BE2C (cell line): ENCODE measurements at regions not wholly inside any gene's neighbourhood (a gene's known extent, or its start where the extent isn't known, plus 50 kb on each side); places are given as distances from the start of the nearest gene placed in this dataset.

Source experiments
- DNase-seq: peaks from one replicate; pipeline ENCODE4 v3.0.0-alpha.2; 2020
- H3K27me3 ChIP-seq: fragments of 250-450 bp; sonication (Bioruptor Pico); 2 replicates; pipeline ENCODE4 v1.5.1; 2020; ENCODE audit warnings: mild to moderate bottlenecking
- H3K36me3 ChIP-seq: fragments of 250-450 bp; sonication (Bioruptor Pico); 2 replicates; pipeline ENCODE4 v1.5.1; 2020; ENCODE audit warnings: mild to moderate bottlenecking
- H3K4me1 ChIP-seq: fragments of 250-450 bp; sonication (Bioruptor Pico); 2 replicates; pipeline ENCODE4 v1.5.1; 2020
- H3K4me3 ChIP-seq: 2 replicates; pipeline ENCODE4 v1.5.1; 2011; ENCODE audit warnings: low read depth, low read length
- H3K9me3 ChIP-seq: fragments of 250-450 bp; sonication (Bioruptor Pico); 2 replicates; pipeline ENCODE4 v1.5.1; 2020
- TF ChIP-seq, protein P1 (sequence below): IDR thresholded peaks from 2 replicates; pipeline ENCODE4 v1.5.1; 2012; ENCODE audit warnings: mild to moderate bottlenecking, low read depth, low read length

DNA sequence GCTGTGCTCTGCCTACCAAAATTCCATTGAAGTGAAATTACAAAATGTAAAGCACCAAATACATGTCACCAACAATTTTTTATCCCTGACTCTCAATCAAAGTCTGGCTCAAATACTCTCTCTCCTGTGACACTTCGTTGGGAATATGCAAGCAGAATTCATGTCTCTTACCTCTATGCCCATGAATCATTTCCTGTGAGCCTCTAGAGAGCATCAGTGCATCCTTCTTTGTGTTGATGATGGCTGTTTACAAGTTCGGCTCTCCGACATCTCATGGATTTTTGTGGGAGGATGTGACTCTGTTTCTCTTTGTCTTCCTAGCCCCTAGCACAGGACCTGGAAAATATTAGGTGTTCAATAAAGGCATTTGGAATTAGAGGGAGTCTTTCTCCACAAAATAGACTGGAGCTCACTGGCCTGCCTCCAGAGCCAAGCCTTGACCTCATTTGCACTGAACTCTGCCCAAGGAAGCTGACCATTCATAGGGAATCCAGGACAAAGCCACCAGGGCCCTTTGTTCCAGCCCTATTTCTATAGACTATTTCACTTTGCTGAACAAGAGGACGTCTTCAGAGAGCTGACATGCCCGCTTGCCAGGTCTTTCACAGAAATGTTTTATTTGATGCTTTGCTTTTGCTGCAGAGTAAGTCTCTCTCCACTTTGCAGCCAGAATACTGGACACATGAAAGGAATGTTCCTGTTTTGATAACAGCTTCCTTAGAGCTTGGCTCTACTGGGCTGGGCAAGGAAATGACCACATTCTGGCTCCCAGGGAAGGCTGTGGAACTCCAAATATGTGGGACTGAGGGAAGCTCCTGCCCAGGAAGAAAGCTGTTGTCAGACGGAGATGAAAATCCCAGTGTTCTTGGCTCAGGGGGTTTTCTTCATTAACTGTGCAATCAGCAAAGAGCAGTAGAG, 194.5 kb upstream of the CDYL start:
- Histone ChIP-seq H3K27me3 (0 out of 2 replicates have a peak, but pooled peaks cover 2% of the 10 kb centered on the region), H3K4me3 (no peak overlapping the region), H3K36me3 (no peaks in the 10 kb centered on the region), H3K9me3 (no peaks in the 10 kb centered on the region), H3K4me1 (no peaks in the 10 kb centered on the region)
- TF ChIP-seq, protein P1, sequence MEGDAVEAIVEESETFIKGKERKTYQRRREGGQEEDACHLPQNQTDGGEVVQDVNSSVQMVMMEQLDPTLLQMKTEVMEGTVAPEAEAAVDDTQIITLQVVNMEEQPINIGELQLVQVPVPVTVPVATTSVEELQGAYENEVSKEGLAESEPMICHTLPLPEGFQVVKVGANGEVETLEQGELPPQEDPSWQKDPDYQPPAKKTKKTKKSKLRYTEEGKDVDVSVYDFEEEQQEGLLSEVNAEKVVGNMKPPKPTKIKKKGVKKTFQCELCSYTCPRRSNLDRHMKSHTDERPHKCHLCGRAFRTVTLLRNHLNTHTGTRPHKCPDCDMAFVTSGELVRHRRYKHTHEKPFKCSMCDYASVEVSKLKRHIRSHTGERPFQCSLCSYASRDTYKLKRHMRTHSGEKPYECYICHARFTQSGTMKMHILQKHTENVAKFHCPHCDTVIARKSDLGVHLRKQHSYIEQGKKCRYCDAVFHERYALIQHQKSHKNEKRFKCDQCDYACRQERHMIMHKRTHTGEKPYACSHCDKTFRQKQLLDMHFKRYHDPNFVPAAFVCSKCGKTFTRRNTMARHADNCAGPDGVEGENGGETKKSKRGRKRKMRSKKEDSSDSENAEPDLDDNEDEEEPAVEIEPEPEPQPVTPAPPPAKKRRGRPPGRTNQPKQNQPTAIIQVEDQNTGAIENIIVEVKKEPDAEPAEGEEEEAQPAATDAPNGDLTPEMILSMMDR, result no peak
- DNase-seq, result no peak

DNA sequence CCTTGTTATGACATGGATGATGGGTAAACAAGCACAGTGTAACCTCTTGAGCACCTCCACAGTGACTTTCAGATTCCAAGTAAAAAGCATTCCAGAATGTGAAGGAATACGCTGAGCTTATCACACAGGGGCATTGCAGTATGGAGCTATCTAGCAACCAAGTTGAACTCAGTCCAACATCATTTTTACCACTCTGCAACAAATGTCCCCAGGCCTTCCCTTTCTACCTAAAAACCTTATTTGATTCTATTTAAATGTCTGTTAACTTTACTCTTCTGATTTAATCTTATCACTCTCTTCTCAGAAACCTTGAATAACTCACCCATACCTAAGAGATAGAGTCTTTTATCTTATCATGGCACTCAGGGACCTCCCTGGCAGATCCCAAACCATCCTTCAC, 195.8 kb upstream of the CDYL start:
- H3K36me3 ChIP-seq, result no peaks in the 10 kb centered on the region

DNA sequence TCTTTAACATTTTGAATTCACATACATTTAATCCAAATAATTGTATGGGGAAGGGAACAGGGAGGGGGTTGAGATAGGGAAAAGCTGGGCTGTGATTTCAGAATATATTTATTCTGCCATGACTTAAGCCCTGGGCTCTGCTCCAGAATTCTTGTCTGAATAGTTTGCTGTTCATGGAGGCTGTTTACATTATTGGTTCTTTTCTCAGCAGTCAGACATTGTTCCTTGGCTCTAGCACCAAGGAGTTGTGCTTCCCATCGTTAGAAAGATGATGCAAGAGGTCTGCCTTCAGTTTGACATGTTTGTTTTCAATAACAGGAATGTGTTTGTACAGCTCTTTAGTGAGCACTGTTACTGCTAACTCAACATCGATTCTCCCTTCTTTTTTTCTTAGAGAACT, 198.8 kb upstream of the CDYL start:
- Histone ChIP-seq H3K36me3 (no peaks in the 10 kb centered on the region), H3K4me1 (no peaks in the 10 kb centered on the region), H3K9me3 (no peaks in the 10 kb centered on the region), H3K27me3 (no peaks in the 10 kb centered on the region), H3K4me3 (no peak overlapping the region)
- TF ChIP-seq, protein P1, result no peak
- DNase-seq, result no peak

More for the DNA sequence above, 195.8 kb upstream of the CDYL start:
- no peak for DNase-seq
- Histone ChIP-seq H3K9me3 (no peaks in the 10 kb centered on the region), H3K4me3 (no peak overlapping the region), H3K4me1 (no peaks in the 10 kb centered on the region), H3K27me3 (no peaks in the 10 kb centered on the region)
- TF ChIP-seq, protein P1, result no peak

DNA sequence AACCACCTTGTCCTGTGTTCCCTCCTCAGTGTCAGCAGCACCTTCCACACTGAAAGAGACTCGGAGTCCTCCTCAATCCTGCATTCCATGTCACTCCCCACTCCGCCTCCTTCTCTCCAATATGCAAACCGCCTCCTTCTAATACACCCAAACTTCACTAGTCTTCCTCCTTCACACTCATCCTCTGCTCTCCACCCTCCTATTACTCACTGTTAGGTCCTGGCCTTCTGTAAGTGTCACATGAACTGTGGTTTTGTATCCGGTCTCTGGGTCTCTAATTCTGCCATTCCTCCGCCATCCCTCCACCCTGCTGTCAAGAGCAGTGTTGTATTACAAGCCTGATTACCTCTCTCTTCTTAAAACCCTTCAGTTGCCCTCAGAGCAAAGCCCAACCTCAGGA, 200.5 kb upstream of the CDYL start:
- no peak for DNase-seq
- TF ChIP-seq, protein P1, result no peak
- Histone ChIP-seq H3K4me1 (no peaks in the 10 kb centered on the region), H3K27me3 (no peaks in the 10 kb centered on the region), H3K9me3 (no peaks in the 10 kb centered on the region), H3K36me3 (no peaks in the 10 kb centered on the region), H3K4me3 (no peak overlapping the region)

DNA sequence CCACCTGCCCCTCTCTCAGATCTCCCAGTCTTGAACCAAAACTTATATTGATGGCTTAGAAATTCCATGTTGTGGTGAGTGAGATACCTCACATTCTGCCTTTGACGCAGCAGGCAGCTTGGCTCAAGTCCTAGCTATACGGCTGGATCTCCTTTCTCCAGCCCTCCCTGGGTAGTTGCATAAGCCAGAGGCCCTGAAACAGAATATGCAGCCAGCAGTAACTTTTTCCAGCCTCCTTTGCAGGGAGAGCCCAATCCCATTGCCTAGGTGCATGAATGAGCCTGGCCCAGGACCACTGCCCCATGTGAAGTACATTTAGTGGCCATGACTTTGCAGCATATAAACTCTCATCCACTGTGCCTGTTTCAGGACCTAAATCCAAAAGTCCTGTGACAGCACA, 202.2 kb upstream of the CDYL start:
- no peak for DNase-seq
- Histone ChIP-seq H3K4me1 (no peaks in the 10 kb centered on the region), H3K27me3 (no peaks in the 10 kb centered on the region), H3K36me3 (no peaks in the 10 kb centered on the region), H3K4me3 (no peak overlapping the region), H3K9me3 (no peaks in the 10 kb centered on the region)
- TF ChIP-seq, protein P1, result no peak

DNA sequence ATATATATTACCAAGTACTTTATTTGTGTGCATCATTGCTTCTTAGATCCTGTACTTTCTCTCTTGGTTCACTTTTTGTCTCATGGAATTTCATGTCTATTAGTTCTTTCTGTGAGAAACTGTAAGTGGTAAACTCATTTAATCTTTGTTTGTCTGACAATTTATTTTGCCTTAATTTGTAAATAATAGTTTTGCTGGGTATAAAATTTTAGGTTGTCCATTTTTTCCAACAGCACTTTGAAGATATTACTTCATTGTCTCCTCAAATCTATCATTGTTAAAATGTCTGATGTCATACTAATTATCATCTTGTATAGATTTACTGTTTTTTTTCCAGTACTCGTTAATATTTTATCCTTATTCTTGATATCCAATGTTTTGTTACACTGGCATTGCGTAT, 205.2 kb upstream of the CDYL start:
- H3K4me3 ChIP-seq, result no peak overlapping the region
- H3K27me3 ChIP-seq, result no peaks in the 10 kb centered on the region
- no peaks in the 10 kb centered on the region for H3K36me3 ChIP-seq
- DNase-seq, result no peak
- no peaks in the 10 kb centered on the region for H3K4me1 ChIP-seq
- no peaks in the 10 kb centered on the region for H3K9me3 ChIP-seq
- TF ChIP-seq, protein P1, result no peak
